ENCODE measurements at regions not wholly inside any gene's neighbourhood (a gene's known extent, or its start where the extent isn't known, plus 50 kb on each side); places are given as distances from the start of the nearest gene placed in this dataset.

- TF ChIP-seq POLR2A (IDR thresholded peaks at IDR 0.05) = no peak
- TF ChIP-seq CTCF (IDR thresholded peaks at IDR 0.05) = no peak
Measured at GRCh38 chr4:35423104-35423503, 821.2 kb downstream of the ARAP2 start.
